ENCODE measurements at regions not wholly inside any gene's neighbourhood (a gene's known extent, or its start where the extent isn't known, plus 50 kb on each side); places are given as distances from the start of the nearest gene placed in this dataset.

DNA sequence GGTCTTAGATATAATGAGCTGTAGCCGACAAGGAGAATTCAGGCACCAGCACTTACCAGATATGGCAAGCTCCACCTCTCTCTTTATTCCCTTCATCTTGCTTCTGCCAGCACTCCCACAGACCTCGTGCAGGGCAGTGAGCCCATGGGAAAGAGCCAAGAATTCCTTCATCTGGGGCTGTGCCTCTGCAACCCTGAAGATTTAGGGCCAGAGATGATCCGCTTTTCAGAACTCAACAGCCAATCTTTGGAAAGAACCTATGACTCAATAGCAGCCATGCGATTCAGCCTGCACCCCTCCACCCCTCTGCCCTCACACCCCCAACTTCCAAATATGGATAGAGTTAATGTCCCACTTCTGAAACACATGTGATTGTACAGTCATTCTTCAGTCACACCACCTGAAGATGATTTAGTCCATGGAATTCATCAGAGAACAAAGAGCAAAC lies 533.7 kb upstream of the TNP1 start:
- H3K4me3 ChIP-seq: no peak overlapping the region
- no TSS peak for BruUV-seq (replicated peaks)
- H3F3A ChIP-seq (ENCODE audit: insufficient read depth, low read depth): peaks cover 5% of the 10 kb centered on the region; the same call in 1 of the 2 replicates
- H3K27me3 ChIP-seq (ENCODE audit: insufficient read depth, low read depth): no peaks in the 10 kb centered on the region
- H3K36me3 ChIP-seq (ENCODE audit: low read depth): no peaks in the 10 kb centered on the region
- no peak overlapping the region for H2AFZ ChIP-seq
- TF ChIP-seq EZH2 (IDR thresholded peaks at IDR 0.05; ENCODE audit: low read depth): no peak
- TF ChIP-seq, protein P1, sequence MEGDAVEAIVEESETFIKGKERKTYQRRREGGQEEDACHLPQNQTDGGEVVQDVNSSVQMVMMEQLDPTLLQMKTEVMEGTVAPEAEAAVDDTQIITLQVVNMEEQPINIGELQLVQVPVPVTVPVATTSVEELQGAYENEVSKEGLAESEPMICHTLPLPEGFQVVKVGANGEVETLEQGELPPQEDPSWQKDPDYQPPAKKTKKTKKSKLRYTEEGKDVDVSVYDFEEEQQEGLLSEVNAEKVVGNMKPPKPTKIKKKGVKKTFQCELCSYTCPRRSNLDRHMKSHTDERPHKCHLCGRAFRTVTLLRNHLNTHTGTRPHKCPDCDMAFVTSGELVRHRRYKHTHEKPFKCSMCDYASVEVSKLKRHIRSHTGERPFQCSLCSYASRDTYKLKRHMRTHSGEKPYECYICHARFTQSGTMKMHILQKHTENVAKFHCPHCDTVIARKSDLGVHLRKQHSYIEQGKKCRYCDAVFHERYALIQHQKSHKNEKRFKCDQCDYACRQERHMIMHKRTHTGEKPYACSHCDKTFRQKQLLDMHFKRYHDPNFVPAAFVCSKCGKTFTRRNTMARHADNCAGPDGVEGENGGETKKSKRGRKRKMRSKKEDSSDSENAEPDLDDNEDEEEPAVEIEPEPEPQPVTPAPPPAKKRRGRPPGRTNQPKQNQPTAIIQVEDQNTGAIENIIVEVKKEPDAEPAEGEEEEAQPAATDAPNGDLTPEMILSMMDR (conservative IDR thresholded peaks at IDR 0.05): no peak
- peaks cover 25% of the 10 kb centered on the region for H3K4me1 ChIP-seq (replicated peaks; ENCODE audit: insufficient read depth)
- no peaks in the 10 kb centered on the region for H3K79me2 ChIP-seq (ENCODE audit: low read depth)
- POLR2A ChIA-PET (ENCODE audit: unreplicated experiment): no interaction called here
- no peak overlapping the region for H3K4me2 ChIP-seq
- CTCF ChIA-PET: no interaction called here
- intact Hi-C loops (cut with micrococcal nuclease; ENCODE audit: unreplicated experiment): no loop called here
- no peak overlapping the region for H3K27ac ChIP-seq
- no peaks in the 10 kb centered on the region for H3K9me2 ChIP-seq (ENCODE audit: insufficient read depth)
- H4K20me1 ChIP-seq (ENCODE audit: insufficient read depth): no peaks in the 10 kb centered on the region
- DNase-seq: no peak
- peaks cover 17% of the 10 kb centered on the region for H3K9me3 ChIP-seq (ENCODE audit: insufficient read depth, low read depth)

DNA sequence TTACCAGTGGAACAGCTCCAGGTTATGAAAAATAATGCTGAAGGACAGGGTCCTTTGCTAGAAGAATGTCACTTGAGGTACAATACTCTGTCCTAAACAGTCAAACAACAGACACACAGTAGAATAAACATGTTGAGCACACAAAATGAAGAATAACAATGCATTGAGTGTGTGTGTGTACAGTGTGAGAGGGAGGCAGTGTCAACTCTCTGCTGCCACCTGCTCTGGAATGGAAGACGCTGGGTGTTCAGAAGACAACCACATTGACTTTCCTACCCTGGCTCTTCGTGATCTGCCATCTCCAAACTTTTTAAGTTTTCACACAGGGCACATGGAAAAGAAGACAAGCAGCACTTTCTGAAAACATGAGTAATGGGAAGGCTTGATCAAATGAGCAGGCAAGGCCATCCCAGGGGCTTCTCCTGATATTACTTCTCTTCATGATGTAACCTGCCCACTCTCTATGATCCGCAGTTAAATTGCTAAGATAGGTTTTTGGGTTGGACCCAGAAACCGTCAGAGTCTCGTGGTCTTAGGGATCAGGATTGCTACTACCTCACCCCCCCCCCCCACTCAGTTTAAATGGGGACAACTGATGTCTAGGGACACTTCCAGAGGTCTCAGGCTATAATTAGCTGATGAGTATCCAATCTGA lies 533.2 kb upstream of the TNP1 start:
- no peaks in the 10 kb centered on the region for H3K36me3 ChIP-seq (ENCODE audit: low read depth)
- H3K27ac ChIP-seq: no peak overlapping the region
- H3K4me1 ChIP-seq (replicated peaks; ENCODE audit: insufficient read depth): peaks cover 29% of the 10 kb centered on the region
- H3K4me3 ChIP-seq: no peak overlapping the region
- POLR2A ChIA-PET (ENCODE audit: unreplicated experiment): no interaction called here
- no peak overlapping the region for H3K4me2 ChIP-seq
- CTCF ChIA-PET: no interaction called here
- H3F3A ChIP-seq (ENCODE audit: insufficient read depth, low read depth): peaks cover 11% of the 10 kb centered on the region; the same call in 1 of the 2 replicates
- no peaks in the 10 kb centered on the region for H3K9me2 ChIP-seq (ENCODE audit: insufficient read depth)
- DNase-seq: no peak
- BruUV-seq (replicated peaks): no TSS peak
- H3K27me3 ChIP-seq (ENCODE audit: insufficient read depth, low read depth): no peaks in the 10 kb centered on the region
- no peak for TF ChIP-seq EZH2 (IDR thresholded peaks at IDR 0.05; ENCODE audit: low read depth)
- TF ChIP-seq, protein P1 (conservative IDR thresholded peaks at IDR 0.05): no peak
- H3K79me2 ChIP-seq (ENCODE audit: low read depth): no peaks in the 10 kb centered on the region
- no peak overlapping the region for H2AFZ ChIP-seq
- H4K20me1 ChIP-seq (ENCODE audit: insufficient read depth): no peaks in the 10 kb centered on the region
- intact Hi-C loops (cut with micrococcal nuclease; ENCODE audit: unreplicated experiment): no loop called here
- peaks cover 17% of the 10 kb centered on the region for H3K9me3 ChIP-seq (ENCODE audit: insufficient read depth, low read depth)

DNA sequence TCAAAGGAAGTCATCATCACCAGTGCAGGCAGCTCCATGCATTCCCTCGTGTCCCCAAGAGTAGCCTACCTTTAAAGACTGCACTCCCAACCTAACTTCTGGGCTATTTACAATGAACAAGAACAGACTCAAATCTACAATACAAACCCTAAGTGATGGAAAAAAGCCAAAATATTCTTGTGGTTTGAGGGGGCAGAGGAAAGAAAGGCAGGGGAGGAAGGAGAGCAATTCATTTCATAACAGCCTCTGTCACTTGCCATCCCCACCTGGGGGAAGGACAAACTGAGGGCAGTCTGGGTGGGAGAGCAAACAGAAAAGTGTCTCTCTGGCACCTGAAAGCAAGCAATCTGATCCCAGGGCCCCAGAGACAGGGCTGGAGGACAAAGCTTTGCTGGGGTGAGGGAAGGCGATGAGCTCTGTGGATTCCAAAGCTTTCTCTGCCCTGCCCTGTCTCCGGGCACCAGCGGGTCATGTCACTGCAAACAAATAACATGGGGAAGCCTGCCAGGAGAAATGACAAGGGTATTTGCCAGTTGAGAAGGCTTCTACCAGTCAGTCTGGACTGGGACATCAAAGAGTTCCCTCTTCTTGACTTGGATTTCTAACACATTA lies 528.0 kb upstream of the TNP1 start:
- intact Hi-C loops (cut with micrococcal nuclease; ENCODE audit: unreplicated experiment): loop anchor here (1.0 to 5.0 kb wide), 9 partner anchors 21 to 691 kb away; partner anchors contain the start of gene IGFBP5
- no peaks in the 10 kb centered on the region for H4K20me1 ChIP-seq (ENCODE audit: insufficient read depth)
- no peaks in the 10 kb centered on the region for H3K27me3 ChIP-seq (ENCODE audit: insufficient read depth, low read depth)
- no peak overlapping the region for H2AFZ ChIP-seq
- ChIA-PET POLR2A (ENCODE audit: unreplicated experiment) (interaction anchor here (0.5 to 0.9 kb wide), 5 partner anchors 52 to 694 kb away, joined by 3 to 18 read pairs (median 7); no protein-coding TSS in a partner anchor), CTCF (interaction anchor here (0.5 to 1.3 kb wide), 5 partner anchors 16 to 599 kb away, joined by 3 to 5 read pairs (median 3); no protein-coding TSS in a partner anchor)
- H3K9me2 ChIP-seq (ENCODE audit: insufficient read depth): no peaks in the 10 kb centered on the region
- no peak overlapping the region for H3K4me3 ChIP-seq
- peak; percentile 90 to 92 for DNase-seq
- H3K4me2 ChIP-seq: peak overlapping the region; percentile 17
- H3K36me3 ChIP-seq (ENCODE audit: low read depth): no peaks in the 10 kb centered on the region
- TF ChIP-seq, protein P1 (conservative IDR thresholded peaks at IDR 0.05): no peak
- TF ChIP-seq EZH2 (IDR thresholded peaks at IDR 0.05; ENCODE audit: low read depth): no peak
- H3K4me1 ChIP-seq (replicated peaks; ENCODE audit: insufficient read depth): peaks cover 30% of the 10 kb centered on the region
- H3K9me3 ChIP-seq (ENCODE audit: insufficient read depth, low read depth): peaks cover 24% of the 10 kb centered on the region
- no TSS peak for BruUV-seq (replicated peaks)
- H3F3A ChIP-seq (ENCODE audit: insufficient read depth, low read depth): peaks cover 26% of the 10 kb centered on the region
- peak overlapping the region; percentile 43 for H3K27ac ChIP-seq
- no peaks in the 10 kb centered on the region for H3K79me2 ChIP-seq (ENCODE audit: low read depth)

All from PC-9 (cell line).